Mucosa of gallbladder (tissue), 1 donor: ENCODE measurements at regions not wholly inside any gene's neighbourhood (a gene's known extent, or its start where the extent isn't known, plus 50 kb on each side); places are given as distances from the start of the nearest gene placed in this dataset.
A peak's percentile ranks its signal among the peaks of the same experiment; 100 is the strongest.
"Not testable (repeated sequence)": the region's sequence is repeated elsewhere in the genome, so short reads cannot be mapped to it uniquely, and the experiment has no call there.

ENCODE experiments used
- DNase-seq: peaks from one replicate; pipeline ENCODE4 v3.0.0-alpha.2; 2020; ENCODE audit warnings: low spot score
- donor health status: DM: no; HTN: no; CAD: no.

- no peak for DNase-seq
Observed at GRCh38 chr4:177802162-177802561, 359.9 kb upstream of the AGA start.

GRCh38 chr4:177802661-177803060 is 360.4 kb upstream of the AGA start:
- DNase-seq: no peak

GRCh38 chr4:177803151-177803550 is 360.9 kb upstream of the AGA start:
- DNase-seq: no peak

- no peak for DNase-seq
Observed at GRCh38 chr4:177809791-177810190, 367.6 kb upstream of the AGA start.

- no peak for DNase-seq
Observed at GRCh38 chr4:177810220-177810619, 368.0 kb upstream of the AGA start.

- DNase-seq: not testable (repeated sequence)
Observed at GRCh38 chr4:177818392-177818791, 376.2 kb upstream of the AGA start.

- no peak for DNase-seq
Observed at GRCh38 chr4:177826973-177827372, 384.7 kb upstream of the AGA start.

GRCh38 chr4:177841258-177841657 is 399.0 kb upstream of the AGA start:
- DNase-seq: no peak

GRCh38 chr4:177853229-177853628 is 411.0 kb upstream of the AGA start:
- DNase-seq: no peak

GRCh38 chr4:177855507-177856197 is 413.4 kb upstream of the AGA start:
- no peak for DNase-seq

GRCh38 chr4:177860171-177860570 is 417.9 kb upstream of the AGA start:
- no peak for DNase-seq

GRCh38 chr4:177861551-177862094 is 419.4 kb upstream of the AGA start:
- no peak for DNase-seq

GRCh38 chr4:177862541-177863176 is 420.4 kb upstream of the AGA start:
- DNase-seq: no peak

- no peak for DNase-seq
Observed at GRCh38 chr4:177879851-177880250, 437.6 kb upstream of the AGA start.

GRCh38 chr4:177895136-177895535 is 452.9 kb upstream of the AGA start:
- DNase-seq: no peak

- DNase-seq: no peak
Observed at GRCh38 chr4:177901786-177902185, 459.5 kb upstream of the AGA start.

- DNase-seq: no peak
Observed at GRCh38 chr4:177902386-177902785, 460.1 kb upstream of the AGA start.

- peak; percentile 12 for DNase-seq
Observed at GRCh38 chr4:177907736-177908424, 465.6 kb upstream of the AGA start.

- no peak for DNase-seq
Observed at GRCh38 chr4:177921715-177922114, 479.5 kb upstream of the AGA start.

- no peak for DNase-seq
Observed at GRCh38 chr4:177923888-177924287, 481.7 kb upstream of the AGA start.

- DNase-seq: peak; percentile 42
Observed at GRCh38 chr4:177937041-177937440, 494.8 kb upstream of the AGA start.

GRCh38 chr4:177938226-177938625 is 496.0 kb upstream of the AGA start:
- DNase-seq: peak; percentile 54

GRCh38 chr4:177945268-177945667 is 503.0 kb upstream of the AGA start:
- DNase-seq: no peak
